OCI-LY1 (cell line): ENCODE measurements at regions not wholly inside any gene's neighbourhood (a gene's known extent, or its start where the extent isn't known, plus 50 kb on each side); places are given as distances from the start of the nearest gene placed in this dataset.

ENCODE experiments used
- H2AFZ ChIP-seq: fragments of 200-600 bp; sonication (generic), shearing (Covaris generic); 2 replicates; pipeline ENCODE4 v1.6.0; 2014; ENCODE audit warnings: antibody characterized with exemption, mild to moderate bottlenecking, low read length
- H3F3A ChIP-seq: fragments of 200-600 bp; sonication (generic), shearing (Covaris generic); 2 replicates; pipeline ENCODE4 v1.6.0; 2014; ENCODE audit warnings: mild to moderate bottlenecking, antibody characterized with exemption, low read length, moderate library complexity; ENCODE audit not compliant: insufficient read depth
- H3K27ac ChIP-seq: fragments of 200-600 bp; sonication (generic); 2 replicates; pipeline ENCODE4 v1.5.1; 2014; ENCODE audit warnings: low read length, mixed run types, mild to moderate bottlenecking, low read depth; ENCODE audit not compliant: poor library complexity, severe bottlenecking
- H3K27me3 ChIP-seq: fragments of 200-600 bp; sonication (generic); 2 replicates; pipeline ENCODE4 v1.6.0; 2014; ENCODE audit warnings: antibody characterized with exemption, mild to moderate bottlenecking, low read length, moderate library complexity; ENCODE audit not compliant: insufficient read depth
- H3K36me3 ChIP-seq: fragments of 200-600 bp; sonication (generic); 2 replicates; pipeline ENCODE4 v1.6.1; 2014; ENCODE audit warnings: mild to moderate bottlenecking, antibody characterized with exemption, low read length, moderate library complexity, mixed read lengths; ENCODE audit not compliant: insufficient read depth
- H3K4me1 ChIP-seq: fragments of 200-600 bp; sonication (generic); 2 replicates; pipeline ENCODE4 v1.5.1; 2014; ENCODE audit warnings: mild to moderate bottlenecking, low read length, moderate library complexity; ENCODE audit not compliant: insufficient read depth, severe bottlenecking
- H3K4me2 ChIP-seq: fragments of 200-600 bp; sonication (generic), shearing (Covaris generic); 2 replicates; pipeline ENCODE4 v1.6.1; 2014; ENCODE audit warnings: low read length
- H3K4me3 ChIP-seq: fragments of 200-600 bp; sonication (generic); 2 replicates; pipeline ENCODE4 v1.5.1; 2014; ENCODE audit warnings: low read length, low read depth, mild to moderate bottlenecking, mixed read lengths; ENCODE audit not compliant: poor library complexity, severe bottlenecking
- H3K79me2 ChIP-seq: fragments of 200-600 bp; shearing (Covaris generic); 2 replicates; pipeline ENCODE4 v1.6.1; 2016; ENCODE audit warnings: mixed run types, low read length, mixed read lengths; ENCODE audit not compliant: insufficient read depth
- H3K9ac ChIP-seq: fragments of 200-600 bp; sonication (generic), shearing (Covaris generic); 2 replicates; pipeline ENCODE4 v1.6.1; 2014; ENCODE audit warnings: mild to moderate bottlenecking, low read length, mixed read lengths
- H3K9me2 ChIP-seq: fragments of 200-600 bp; sonication (generic), shearing (Covaris generic); 2 replicates; pipeline ENCODE4 v1.6.1; 2014; ENCODE audit warnings: low read depth, mild to moderate bottlenecking, low read length, mixed read lengths
- H3K9me3 ChIP-seq: fragments of 200-600 bp; shearing (Covaris generic); 2 replicates; pipeline ENCODE4 v1.6.1; 2014; ENCODE audit warnings: low read length, mixed read lengths
- H4K20me1 ChIP-seq: fragments of 200-600 bp; sonication (generic), shearing (Covaris generic); 2 replicates; pipeline ENCODE4 v1.6.0; 2016; ENCODE audit warnings: mild to moderate bottlenecking, low read length; ENCODE audit not compliant: insufficient read depth
- CTCF ChIP-seq: fragments of 200-600 bp; sonication (generic), shearing (Covaris generic); IDR thresholded peaks from 2 replicates; pipeline ENCODE4 v1.5.1; 2017; ENCODE audit warnings: mild to moderate bottlenecking, antibody characterized with exemption, low read length, moderate library complexity, mixed read lengths
- EZH2 ChIP-seq: fragments of 200-600 bp; sonication (generic), shearing (Covaris generic); IDR thresholded peaks from 2 replicates; pipeline ENCODE4 v1.8.0; 2017; ENCODE audit warnings: borderline replicate concordance, mixed run types, mild to moderate bottlenecking, antibody characterized with exemption, low read length, moderate library complexity, mixed read lengths

- no peaks in the 10 kb centered on the region for H3F3A ChIP-seq
- no peak overlapping the region for H3K4me2 ChIP-seq
- H2AFZ ChIP-seq = no peak overlapping the region
- H3K9me3 ChIP-seq = no peaks in the 10 kb centered on the region
- no peaks in the 10 kb centered on the region for H3K9me2 ChIP-seq
- no peak overlapping the region for H3K27ac ChIP-seq
- H3K79me2 ChIP-seq = no peaks in the 10 kb centered on the region
- no peaks in the 10 kb centered on the region for H3K4me1 ChIP-seq
- no peaks in the 10 kb centered on the region for H4K20me1 ChIP-seq
- no peak overlapping the region for H3K4me3 ChIP-seq
- no peaks in the 10 kb centered on the region for H3K27me3 ChIP-seq
- H3K36me3 ChIP-seq = no peaks in the 10 kb centered on the region
- H3K9ac ChIP-seq = no peak overlapping the region
- TF ChIP-seq EZH2 (no peak), CTCF (no peak)
Measured at GRCh38 chr12:30144777-30145683, 361.3 kb upstream of the TMTC1 start.

DNA sequence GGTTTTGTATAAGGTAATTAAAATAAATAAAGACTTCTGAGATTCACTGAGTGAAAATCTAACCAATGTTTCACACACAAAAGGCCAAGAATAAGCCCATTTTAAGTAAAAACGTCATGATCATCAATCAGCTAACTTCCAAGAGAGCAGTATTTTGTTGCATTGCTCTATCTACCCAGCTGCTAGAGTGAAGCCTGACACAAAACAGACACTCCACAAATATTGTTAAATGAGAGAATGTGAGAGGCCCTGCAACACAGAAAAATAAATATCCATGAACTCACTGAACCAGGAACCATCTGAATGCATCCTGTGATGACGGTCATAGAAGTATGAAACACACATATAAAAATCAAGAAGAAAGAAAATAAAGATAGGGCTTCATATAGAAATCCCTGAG is 358.6 kb upstream of the TMTC1 start:
- Histone ChIP-seq H3K79me2 (no peaks in the 10 kb centered on the region), H4K20me1 (no peaks in the 10 kb centered on the region), H2AFZ (no peak overlapping the region), H3K36me3 (no peaks in the 10 kb centered on the region), H3K4me2 (no peak overlapping the region), H3K9me2 (no peaks in the 10 kb centered on the region), H3K9me3 (no peaks in the 10 kb centered on the region), H3K27me3 (no peaks in the 10 kb centered on the region), H3K4me3 (no peak overlapping the region), H3K9ac (no peak overlapping the region), H3K4me1 (no peaks in the 10 kb centered on the region), H3K27ac (no peak overlapping the region), H3F3A (no peaks in the 10 kb centered on the region)
- TF ChIP-seq EZH2 (no peak), CTCF (no peak)

DNA sequence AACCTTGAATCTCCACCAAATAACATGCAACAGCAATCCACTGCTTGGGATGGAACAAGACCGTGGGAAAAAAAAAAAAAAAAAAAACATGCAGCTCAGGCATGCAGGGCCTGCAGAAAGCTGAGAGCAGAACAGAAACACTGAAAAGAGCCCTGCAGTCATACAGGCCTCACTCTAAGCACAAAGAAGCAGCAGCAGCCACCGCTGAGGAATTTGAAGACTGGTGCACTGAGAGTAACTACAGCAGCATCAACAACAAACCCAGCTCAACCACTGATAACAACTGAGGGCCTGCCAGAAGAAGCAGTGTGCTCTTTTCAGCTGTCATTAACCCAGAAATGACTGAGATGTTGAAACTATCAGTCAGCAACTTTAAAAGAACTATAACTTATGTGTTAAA is 354.7 kb upstream of the TMTC1 start:
- H3K4me2 ChIP-seq = no peak overlapping the region
- no peaks in the 10 kb centered on the region for H3K9me2 ChIP-seq
- H4K20me1 ChIP-seq = no peaks in the 10 kb centered on the region
- H3K4me3 ChIP-seq = no peak overlapping the region
- H3K79me2 ChIP-seq = no peaks in the 10 kb centered on the region
- H3K27me3 ChIP-seq = no peaks in the 10 kb centered on the region
- no peaks in the 10 kb centered on the region for H3K4me1 ChIP-seq
- H3F3A ChIP-seq = no peaks in the 10 kb centered on the region
- H2AFZ ChIP-seq = no peak overlapping the region
- no peaks in the 10 kb centered on the region for H3K9me3 ChIP-seq
- TF ChIP-seq EZH2 = no peak
- no peak for TF ChIP-seq CTCF
- no peak overlapping the region for H3K9ac ChIP-seq
- H3K27ac ChIP-seq = no peak overlapping the region
- H3K36me3 ChIP-seq = no peaks in the 10 kb centered on the region
